H9 (cell line): ENCODE measurements at regions not wholly inside any gene's neighbourhood (a gene's known extent, or its start where the extent isn't known, plus 50 kb on each side); places are given as distances from the start of the nearest gene placed in this dataset.
A peak's percentile ranks its signal among the peaks of the same experiment; 100 is the strongest.

Source experiments
- DNase-seq: peaks from one replicate; pipeline ENCODE4 v3.0.0-alpha.2; 2017
- H2AFZ ChIP-seq: one replicate; pipeline ENCODE4 v1.6.1; 2013; ENCODE audit warnings: mild to moderate bottlenecking, low read length, control low read depth, moderate library complexity
- H2AK5ac ChIP-seq: 2 replicates; pipeline ENCODE4 v1.6.1; 2013; ENCODE audit warnings: low read length, control low read depth, mixed read lengths; ENCODE audit not compliant: insufficient read length
- H2BK120ac ChIP-seq: one replicate; pipeline ENCODE4 v1.6.1; 2013; ENCODE audit warnings: low read depth, mild to moderate bottlenecking, low read length, control low read depth, inconsistent platforms; ENCODE audit not compliant: poor library complexity, severe bottlenecking
- H2BK12ac ChIP-seq: 2 replicates; pipeline ENCODE4 v1.6.1; 2013; ENCODE audit warnings: low read length, control low read depth, mixed read lengths, low read depth; ENCODE audit not compliant: insufficient read length
- H2BK15ac ChIP-seq: 2 replicates; pipeline ENCODE4 v1.6.1; 2013; ENCODE audit warnings: low read depth, low read length, control low read depth
- H2BK20ac ChIP-seq: one replicate; pipeline ENCODE4 v1.6.1; 2013; ENCODE audit warnings: low read depth, mild to moderate bottlenecking, low read length, control low read depth, inconsistent platforms; ENCODE audit not compliant: poor library complexity, severe bottlenecking
- H2BK5ac ChIP-seq: 2 replicates; pipeline ENCODE4 v1.6.1; 2013; ENCODE audit warnings: low read length, control low read depth, mixed read lengths; ENCODE audit not compliant: insufficient read length
- H3K14ac ChIP-seq: 2 replicates; pipeline ENCODE4 v1.6.1; 2013; ENCODE audit warnings: low read length, control low read depth; ENCODE audit not compliant: insufficient read depth
- H3K18ac ChIP-seq: 2 replicates; pipeline ENCODE4 v1.6.1; 2013; ENCODE audit warnings: low read depth, mild to moderate bottlenecking, mixed read lengths, low read length, control low read depth; ENCODE audit not compliant: insufficient read length
- H3K23ac ChIP-seq: 2 replicates; pipeline ENCODE4 v1.6.1; 2013; ENCODE audit warnings: low read length, control low read depth, mixed read lengths, low read depth; ENCODE audit not compliant: insufficient read length
- H3K23me2 ChIP-seq: 2 replicates; pipeline ENCODE4 v1.6.1; 2013; ENCODE audit warnings: low read depth, mild to moderate bottlenecking, mixed read lengths, low read length, control low read depth; ENCODE audit not compliant: insufficient read length, poor library complexity, severe bottlenecking
- H3K27ac ChIP-seq: 2 replicates; pipeline ENCODE4 v1.5.1; 2013; ENCODE audit warnings: low read length, control low read depth, mixed read lengths, low read depth; ENCODE audit not compliant: insufficient read length
- H3K27me3 ChIP-seq: 2 replicates; pipeline ENCODE4 v1.6.1; 2013; ENCODE audit warnings: low read length, control low read depth, inconsistent platforms; ENCODE audit not compliant: insufficient read depth
- H3K4ac ChIP-seq: 2 replicates; pipeline ENCODE4 v1.6.1; 2013; ENCODE audit warnings: low read depth, mild to moderate bottlenecking, control low read depth, inconsistent platforms, low read length, moderate library complexity
- H3K4me1 ChIP-seq: 2 replicates; pipeline ENCODE4 v1.6.1; 2013; ENCODE audit warnings: low read length, control low read depth, inconsistent platforms; ENCODE audit not compliant: insufficient read depth
- H3K4me2 ChIP-seq: 2 replicates; pipeline ENCODE4 v1.6.1; 2013; ENCODE audit warnings: low read length, control low read depth, mixed read lengths; ENCODE audit not compliant: insufficient read length, insufficient read depth
- H3K56ac ChIP-seq: 2 replicates; pipeline ENCODE4 v1.6.1; 2013; ENCODE audit warnings: low read depth, mild to moderate bottlenecking, mixed read lengths, low read length, control low read depth; ENCODE audit not compliant: insufficient read length
- H3K79me1 ChIP-seq: 2 replicates; pipeline ENCODE4 v1.6.1; 2013; ENCODE audit warnings: low read depth, mild to moderate bottlenecking, moderate library complexity, low read length, control low read depth, inconsistent platforms; ENCODE audit not compliant: insufficient read depth, poor library complexity, severe bottlenecking
- H3K79me2 ChIP-seq: 2 replicates; pipeline ENCODE4 v1.6.1; 2013; ENCODE audit warnings: low read length, control low read depth, inconsistent platforms; ENCODE audit not compliant: insufficient read depth
- H3K9ac ChIP-seq: 2 replicates; pipeline ENCODE4 v1.6.1; 2013; ENCODE audit warnings: low read length, control low read depth, mixed read lengths; ENCODE audit not compliant: insufficient read length; ENCODE audit errors: extremely low read depth
- H3K9me3 ChIP-seq: one replicate; pipeline ENCODE4 v1.6.1; 2013; ENCODE audit warnings: low read depth, low read length, inconsistent platforms; ENCODE audit not compliant: control insufficient read depth
- H3T11ph ChIP-seq: one replicate; pipeline ENCODE4 v1.6.1; 2013; ENCODE audit warnings: mild to moderate bottlenecking, low read length, control low read depth, inconsistent platforms
- H4K20me1 ChIP-seq: one replicate; pipeline ENCODE4 v1.6.1; 2013; ENCODE audit not compliant: control insufficient read depth, insufficient read length, insufficient read depth
- H4K5ac ChIP-seq: 2 replicates; pipeline ENCODE4 v1.6.1; 2013; ENCODE audit warnings: low read depth, mild to moderate bottlenecking, mixed read lengths, low read length, control low read depth; ENCODE audit not compliant: insufficient read length
- H4K8ac ChIP-seq: replicated peaks from 2 replicates; pipeline ENCODE4 v1.6.1; 2013; ENCODE audit warnings: low read length, control low read depth, mixed read lengths, low read depth; ENCODE audit not compliant: insufficient read length
- H4K91ac ChIP-seq: 2 replicates; pipeline ENCODE4 v1.6.1; 2013; ENCODE audit warnings: low read depth, mild to moderate bottlenecking, moderate library complexity, mixed read lengths, low read length, control low read depth; ENCODE audit not compliant: insufficient read length
- H3K27ac Mint-ChIP-seq, 3 experiments: 2 replicates in 2 of 3; 3 replicates in 1 of 3; pipeline ENCODE4 v1.8.0; 2020 to 2021; ENCODE audit warnings: mixed read lengths in 3 of 3, mild to moderate bottlenecking in 1 of 3, moderate library complexity in 1 of 3
- H3K27me3 Mint-ChIP-seq: 2 replicates; pipeline ENCODE4 v1.8.0; 2021; ENCODE audit warnings: low read depth, mild to moderate bottlenecking, moderate library complexity, mixed read lengths
- H3K36me3 Mint-ChIP-seq, 3 experiments: 2 replicates in 2 of 3; 3 replicates in 1 of 3; pipeline ENCODE4 v1.8.0; 2020 to 2021; ENCODE audit warnings: low read depth in 3 of 3, mixed read lengths in 3 of 3; ENCODE audit not compliant: insufficient read depth in 1 of 3
- H3K4me1 Mint-ChIP-seq, 2 experiments: 2 replicates each; pipeline ENCODE4 v1.8.0; 2020; ENCODE audit warnings: mixed read lengths in 2 of 2
- H3K4me3 Mint-ChIP-seq, 2 experiments: 2 replicates in 1 of 2; 3 replicates in 1 of 2; pipeline ENCODE4 v1.8.0; 2020 to 2021; ENCODE audit warnings: mild to moderate bottlenecking in 2 of 2, mixed read lengths in 2 of 2, moderate library complexity in 1 of 2
- H3K9me3 Mint-ChIP-seq, 2 experiments: 2 replicates in 1 of 2; 3 replicates in 1 of 2; pipeline ENCODE4 v1.8.0; 2020; ENCODE audit warnings: mild to moderate bottlenecking in 2 of 2, mixed read lengths in 2 of 2, moderate library complexity in 1 of 2
- CTCF ChIP-seq: fragments of 200-600 bp; sonication (generic); conservative IDR thresholded peaks from 3 replicates; pipeline ENCODE4 v1.8.0; 2021; ENCODE audit warnings: antibody characterized with exemption, mild to moderate bottlenecking
- WGBS: extraction: QIAGEN DNeasy Blood & Tissue Kit; methylation state at CpG from one replicate; pipeline ENCODE4 v1.1.7; 2013; ENCODE audit warnings: missing lambda C conversion rate, low lambda C conversion rate, mixed read lengths; ENCODE audit not compliant: insufficient read length; ENCODE audit errors: extremely low coverage; 5-methylcytosine and 5-hydroxymethylcytosine counted together

- peaks cover 0 to under 1% of the 10 kb centered on the region in 2 experiments; a peak in 1 of 5 replicates for H3K9me3 Mint-ChIP-seq
- H3K4me2 ChIP-seq, result no peak overlapping the region
These were observed 143.2 kb upstream of the ASIC2 start for GRCh38 chr17:33436321-33436720.

More at GRCh38 chr17:33436321-33436720, 143.2 kb upstream of the ASIC2 start:
- no peak overlapping the region for H2BK5ac ChIP-seq
- H3K23me2 ChIP-seq, result no peaks in the 10 kb centered on the region
- DNase-seq, result no peak
- H3K23ac ChIP-seq, result no peak overlapping the region
- no peak overlapping the region for H3T11ph ChIP-seq
- H3K36me3 Mint-ChIP-seq, result no peaks in the 10 kb centered on the region
- H2AFZ ChIP-seq, result no peak overlapping the region
- no peak overlapping the region for H3K56ac ChIP-seq
- H2BK20ac ChIP-seq, result no peak overlapping the region
- H3K79me1 ChIP-seq, result no peaks in the 10 kb centered on the region
- no peak overlapping the region for H2BK15ac ChIP-seq
- no peak for TF ChIP-seq CTCF
- peaks cover 2% of the 10 kb centered on the region; the same call in 1 of the 2 replicates for H3K27me3 Mint-ChIP-seq
- no peak overlapping the region for H2BK120ac ChIP-seq
- H3K4me3 Mint-ChIP-seq, result no peak overlapping the region
- no peak overlapping the region for H2AK5ac ChIP-seq
- H3K4me1 Mint-ChIP-seq, result no peaks in the 10 kb centered on the region
- H4K91ac ChIP-seq, result no peak overlapping the region
- H3K14ac ChIP-seq, result no peak overlapping the region
- no peak overlapping the region for H3K9ac ChIP-seq
- H3K27me3 ChIP-seq, result no peaks in the 10 kb centered on the region
- H3K9me3 ChIP-seq, result no peaks in the 10 kb centered on the region
- no peak overlapping the region for H3K4ac ChIP-seq
- H3K4me1 ChIP-seq, result no peaks in the 10 kb centered on the region
- H2BK12ac ChIP-seq, result no peak overlapping the region
- H4K5ac ChIP-seq, result no peak overlapping the region
- H3K79me2 ChIP-seq, result no peaks in the 10 kb centered on the region
- no peaks in the 10 kb centered on the region for H4K20me1 ChIP-seq
- H3K18ac ChIP-seq, result no peak overlapping the region
- H4K8ac ChIP-seq, result no peak overlapping the region
- WGBS, result no CpG with 5 or more reads among the region's 3 CpGs
- H3K27ac Mint-ChIP-seq, result 0 out of 7 replicates have a peak overlapping the region, but pooled peaks of 1 of the 3 experiments have one; percentile 32
- no peak overlapping the region for H3K27ac ChIP-seq
